22Rv1 (cell line): ENCODE measurements at regions not wholly inside any gene's neighbourhood (a gene's known extent, or its start where the extent isn't known, plus 50 kb on each side); places are given as distances from the start of the nearest gene placed in this dataset.
"Not testable (repeated sequence)": the region's sequence is repeated elsewhere in the genome, so short reads cannot be mapped to it uniquely, and the experiment has no call there.

Experiments
- H3K27ac ChIP-seq: fragments of 450-650 bp; 2 replicates; pipeline ENCODE4 v1.5.1; 2017
- CTCF ChIP-seq: fragments of 450-650 bp; IDR thresholded peaks from 2 replicates; pipeline ENCODE4 v1.5.1; 2017; ENCODE audit warnings: mild to moderate bottlenecking
- ZFX ChIP-seq: fragments of 450-650 bp; IDR thresholded peaks from 2 replicates; pipeline ENCODE4 v1.6.1; 2017; ENCODE audit warnings: antibody characterized with exemption, borderline replicate concordance

GRCh38 chr12:24360057-24360456 is 410.6 kb upstream of the SOX5 start:
- TF ChIP-seq ZFX (no peak), CTCF (no peak)
- no peak overlapping the region for H3K27ac ChIP-seq

- TF ChIP-seq ZFX (no peak), CTCF (no peak)
- no peak overlapping the region for H3K27ac ChIP-seq
Measured at GRCh38 chr12:24359418-24359817, 409.9 kb upstream of the SOX5 start.

- no peak overlapping the region for H3K27ac ChIP-seq
- TF ChIP-seq ZFX (no peak), CTCF (no peak)
Measured at GRCh38 chr12:24356240-24356804, 406.9 kb upstream of the SOX5 start.

GRCh38 chr12:24352363-24352762 is 402.9 kb upstream of the SOX5 start:
- no peak for TF ChIP-seq ZFX
- no peak for TF ChIP-seq CTCF
- H3K27ac ChIP-seq = no peak overlapping the region

- H3K27ac ChIP-seq = no peak overlapping the region
- TF ChIP-seq CTCF (no peak), ZFX (no peak)
Measured at GRCh38 chr12:24349051-24349799, 399.8 kb upstream of the SOX5 start.

- not testable (repeated sequence) for H3K27ac ChIP-seq
Measured at GRCh38 chr12:24348180-24348579, 398.7 kb upstream of the SOX5 start.

- H3K27ac ChIP-seq = no peak overlapping the region
- no peak for TF ChIP-seq CTCF
- no peak for TF ChIP-seq ZFX
Measured at GRCh38 chr12:24328261-24328660, 378.8 kb upstream of the SOX5 start.
